Lung (tissue), 11 donors: ENCODE measurements at regions not wholly inside any gene's neighbourhood (a gene's known extent, or its start where the extent isn't known, plus 50 kb on each side); places are given as distances from the start of the nearest gene placed in this dataset.

Experiments used
- ATAC-seq: fragments of 200-7000 bp; cut with Tn5 transposase; one replicate; pipeline ENCODE4 v1.9.1; 2020; ENCODE audit warnings: moderate number of reproducible peaks; ENCODE audit not compliant: insufficient read depth, low FRiP score
- DNase-seq, 3 donors: peaks; one replicate each; pipeline ENCODE4 v3.0.0-alpha.2; 2013 to 2017
- H3K27ac ChIP-seq, 2 donors: one replicate each; pipeline ENCODE4 v1.5.1; 2013; ENCODE audit warnings: mild to moderate bottlenecking in 2 of 2, moderate library complexity in 2 of 2, control low read depth in 1 of 2, inconsistent platforms in 1 of 2, low read depth in 1 of 2, low read length in 1 of 2
- H3K27me3 ChIP-seq, 3 donors: one replicate each; pipeline ENCODE4 v1.5.1; 2013; ENCODE audit warnings: low read length in 2 of 3; ENCODE audit not compliant: control insufficient read depth in 3 of 3, insufficient read depth in 3 of 3
- H3K36me3 ChIP-seq, 4 donors: one replicate each; pipeline ENCODE4 v1.5.1; 2013; ENCODE audit warnings: low read length in 4 of 4, mild to moderate bottlenecking in 1 of 4, moderate library complexity in 1 of 4; ENCODE audit not compliant: control insufficient read depth in 4 of 4, insufficient read depth in 4 of 4
- H3K4me1 ChIP-seq, 5 donors: one replicate each; pipeline ENCODE4 v1.5.1; 2013; ENCODE audit warnings: low read length in 5 of 5, mild to moderate bottlenecking in 2 of 5, moderate library complexity in 1 of 5; ENCODE audit not compliant: control insufficient read depth in 5 of 5, insufficient read depth in 5 of 5
- H3K4me3 ChIP-seq: one replicate; pipeline ENCODE4 v1.5.1; 2013; ENCODE audit warnings: mild to moderate bottlenecking, control low read depth, moderate library complexity
- H3K9ac ChIP-seq, 2 donors: one replicate each; pipeline ENCODE4 v1.5.1; 2013; ENCODE audit warnings: low read length in 2 of 2, control low read depth in 1 of 2; ENCODE audit not compliant: insufficient read depth in 1 of 2
- H3K9me3 ChIP-seq, 4 donors: one replicate each; pipeline ENCODE4 v1.5.1; 2013; ENCODE audit warnings: low read length in 3 of 4, mild to moderate bottlenecking in 1 of 4, moderate library complexity in 1 of 4; ENCODE audit not compliant: control insufficient read depth in 4 of 4, insufficient read depth in 3 of 4
- WGBS, 2 donors: extraction: QIAGEN DNeasy Blood & Tissue Kit; methylation state at CpG; one replicate each; pipeline ENCODE4 v1.1.7; 2013; 5-methylcytosine and 5-hydroxymethylcytosine counted together
- TF ChIP-seq, protein P1 (sequence below): IDR thresholded peaks from 2 replicates; pipeline ENCODE4 v1.5.1; 2012; ENCODE audit warnings: mild to moderate bottlenecking; ENCODE audit errors: control extremely low read depth, extremely low read depth
- donor health status: control.
- donor health status: control.
- donor health status: Bipolar disorder and iron deficiency.
- donor health status: healthy.
- donor health status: DM: yes; HTN: yes; CAD: no.

- no peak for DNase-seq
- no peaks in the 10 kb centered on the region for H3K27me3 ChIP-seq
- H3K4me3 ChIP-seq = no peak overlapping the region
- H3K36me3 ChIP-seq = no peaks in the 10 kb centered on the region
- WGBS, 2 donors = 84 to 93% methylated on average over 4 of the region's 4 CpGs
- ATAC-seq = no peak
- no peak overlapping the region for H3K9ac ChIP-seq
- no peaks in the 10 kb centered on the region for H3K4me1 ChIP-seq
- no peak overlapping the region for H3K27ac ChIP-seq
- peaks cover 0 to 2% (median 0%) of the 10 kb centered on the region in 4 donors for H3K9me3 ChIP-seq
- TF ChIP-seq, protein P1, sequence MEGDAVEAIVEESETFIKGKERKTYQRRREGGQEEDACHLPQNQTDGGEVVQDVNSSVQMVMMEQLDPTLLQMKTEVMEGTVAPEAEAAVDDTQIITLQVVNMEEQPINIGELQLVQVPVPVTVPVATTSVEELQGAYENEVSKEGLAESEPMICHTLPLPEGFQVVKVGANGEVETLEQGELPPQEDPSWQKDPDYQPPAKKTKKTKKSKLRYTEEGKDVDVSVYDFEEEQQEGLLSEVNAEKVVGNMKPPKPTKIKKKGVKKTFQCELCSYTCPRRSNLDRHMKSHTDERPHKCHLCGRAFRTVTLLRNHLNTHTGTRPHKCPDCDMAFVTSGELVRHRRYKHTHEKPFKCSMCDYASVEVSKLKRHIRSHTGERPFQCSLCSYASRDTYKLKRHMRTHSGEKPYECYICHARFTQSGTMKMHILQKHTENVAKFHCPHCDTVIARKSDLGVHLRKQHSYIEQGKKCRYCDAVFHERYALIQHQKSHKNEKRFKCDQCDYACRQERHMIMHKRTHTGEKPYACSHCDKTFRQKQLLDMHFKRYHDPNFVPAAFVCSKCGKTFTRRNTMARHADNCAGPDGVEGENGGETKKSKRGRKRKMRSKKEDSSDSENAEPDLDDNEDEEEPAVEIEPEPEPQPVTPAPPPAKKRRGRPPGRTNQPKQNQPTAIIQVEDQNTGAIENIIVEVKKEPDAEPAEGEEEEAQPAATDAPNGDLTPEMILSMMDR = no peak
Measured at GRCh38 chr19:31171936-31172335, 177.3 kb downstream of the TSHZ3 start.

GRCh38 chr19:31170046-31170445, 179.2 kb downstream of the TSHZ3 start:
- WGBS, 2 donors = 72 to 90% methylated on average over 2 of the region's 2 CpGs
- no peaks in the 10 kb centered on the region for H3K36me3 ChIP-seq
- H3K9ac ChIP-seq = no peak overlapping the region
- no peak for DNase-seq
- peaks cover 0 to 6% (median 0%) of the 10 kb centered on the region in 3 donors for H3K27me3 ChIP-seq
- H3K4me1 ChIP-seq = peaks cover 0 to 3% (median 0%) of the 10 kb centered on the region in 5 donors
- H3K4me3 ChIP-seq = no peak overlapping the region
- ATAC-seq = no peak
- TF ChIP-seq, protein P1 = no peak
- H3K9me3 ChIP-seq = no peaks in the 10 kb centered on the region
- no peak overlapping the region for H3K27ac ChIP-seq

DNA sequence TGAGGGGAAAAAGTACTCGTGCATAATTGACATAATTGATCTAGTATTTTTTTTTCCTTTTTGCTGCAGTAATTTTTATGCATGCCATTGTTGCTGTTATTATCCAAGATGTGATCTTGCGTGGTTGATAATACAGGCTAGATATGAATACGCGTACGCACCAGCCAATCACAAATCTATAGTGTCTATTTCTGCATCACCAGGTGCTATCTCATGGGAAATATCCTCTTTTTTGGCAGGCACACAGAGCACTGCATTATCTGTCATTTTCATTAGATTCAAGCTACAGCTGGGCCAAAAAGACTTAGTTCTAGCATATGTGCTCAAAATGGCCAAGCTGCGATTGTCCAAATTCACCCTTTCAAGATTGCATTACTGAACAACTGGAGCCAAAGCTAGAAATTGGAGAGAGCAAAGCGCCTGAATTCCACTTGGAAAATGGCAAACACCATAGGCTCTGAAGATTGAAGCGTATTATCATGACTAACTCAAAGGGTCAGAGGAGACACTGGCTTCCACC, 181.1 kb downstream of the TSHZ3 start:
- Histone ChIP-seq H3K9ac (no peak overlapping the region), H3K4me3 (no peak overlapping the region), H3K27me3 (peaks cover 0 to 6% (median 0%) of the 10 kb centered on the region in 3 donors), H3K9me3 (no peaks in the 10 kb centered on the region), H3K36me3 (no peaks in the 10 kb centered on the region), H3K4me1 (peaks cover 0 to 10% (median 0%) of the 10 kb centered on the region in 5 donors), H3K27ac (no peak overlapping the region)
- no peak for ATAC-seq
- DNase-seq = no peak
- WGBS, 2 donors = 77 to 79% methylated on average over 8 of the region's 8 CpGs
- TF ChIP-seq, protein P1 = no peak

DNA sequence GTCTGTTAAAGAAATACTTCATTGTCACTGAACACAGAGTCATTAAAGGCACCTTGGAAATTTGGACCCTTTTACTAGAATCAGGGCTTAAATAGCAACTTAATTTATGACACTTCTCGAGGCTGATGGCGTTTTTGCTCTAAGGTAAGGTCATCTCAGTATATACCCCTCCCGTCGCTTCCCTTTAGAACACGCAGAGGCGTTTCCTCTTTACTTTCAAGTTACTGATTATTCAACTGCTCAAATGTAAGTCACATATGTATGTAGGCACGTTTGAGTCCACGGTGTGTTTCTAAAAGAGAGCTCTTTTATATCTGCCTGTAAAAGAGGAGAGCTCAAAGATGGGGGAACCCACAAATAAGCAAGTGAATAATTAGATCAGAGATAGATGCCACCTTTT, 181.5 kb downstream of the TSHZ3 start:
- H3K27ac ChIP-seq = no peak overlapping the region
- DNase-seq (no peak), ATAC-seq (no peak)
- H3K4me3 ChIP-seq = no peak overlapping the region
- no peaks in the 10 kb centered on the region for H3K9me3 ChIP-seq
- 15 to 22% methylated on average over 8 of the region's 8 CpGs for WGBS, 2 donors
- TF ChIP-seq, protein P1 = no peak
- H3K36me3 ChIP-seq = no peaks in the 10 kb centered on the region
- H3K9ac ChIP-seq = no peak overlapping the region
- H3K27me3 ChIP-seq = peaks cover 0 to 6% (median 0%) of the 10 kb centered on the region in 3 donors
- peaks cover 0 to 10% (median 0%) of the 10 kb centered on the region in 5 donors for H3K4me1 ChIP-seq
